DMS114 treated with DMSO at 0.1 percent for 48 hours (cell line): ENCODE measurements at regions not wholly inside any gene's neighbourhood (a gene's known extent, or its start where the extent isn't known, plus 50 kb on each side); places are given as distances from the start of the nearest gene placed in this dataset.

Experiments
- DNase-seq: peaks from one replicate; lab custom pipeline; 2025; ENCODE audit not compliant: unreplicated experiment; lab: John Stamatoyannopoulos, UW

- DNase-seq = no peak
Observed at GRCh38 chr20:2236256-2236655, 59.5 kb upstream of the TGM3 start.

- DNase-seq = no peak
Observed at GRCh38 chr20:2237059-2237458, 58.7 kb upstream of the TGM3 start.

GRCh38 chr20:2238601-2239000 is 57.2 kb upstream of the TGM3 start:
- DNase-seq = no peak

- DNase-seq = no peak
Observed at GRCh38 chr20:2240835-2241234, 55.0 kb upstream of the TGM3 start.

DNA sequence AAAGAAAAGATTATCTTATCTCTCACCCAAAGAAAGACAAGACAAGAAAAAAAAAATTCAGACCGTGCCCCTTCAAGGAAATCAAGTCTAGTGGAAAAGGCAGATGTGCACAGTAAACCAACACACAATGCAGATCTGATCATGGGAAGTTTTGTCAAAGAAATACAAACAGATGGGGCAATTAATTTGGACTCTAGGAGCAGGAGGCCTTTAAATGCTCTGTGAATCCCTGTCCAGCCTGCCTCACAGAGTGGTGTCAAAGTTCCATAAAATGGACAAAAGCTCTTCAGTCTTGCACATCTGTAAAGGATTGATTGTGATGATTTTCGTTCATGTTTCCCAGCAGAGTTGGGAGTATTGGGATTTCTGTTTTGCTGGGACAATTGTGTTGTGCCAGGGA is 53.1 kb upstream of the TGM3 start:
- no peak for DNase-seq

DNA sequence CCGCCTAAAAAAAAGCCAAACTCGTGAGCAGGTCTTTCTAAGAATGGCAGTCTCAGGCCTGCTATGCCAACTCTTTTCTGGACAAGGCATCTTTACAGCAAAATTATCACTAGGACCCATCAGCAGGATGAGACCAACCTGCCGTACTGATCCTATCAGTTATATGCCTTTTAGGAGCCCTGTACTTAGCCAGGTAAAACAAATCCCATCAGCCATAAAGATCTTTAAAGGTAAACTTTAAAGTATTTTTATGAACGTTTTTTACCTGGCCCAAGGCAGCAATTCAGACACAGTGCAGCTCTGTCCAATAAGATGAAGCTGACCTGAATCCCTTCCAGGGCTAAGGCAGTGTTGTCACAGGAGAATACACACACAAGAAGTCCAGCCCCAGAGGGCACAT is 51.3 kb upstream of the TGM3 start:
- DNase-seq = no peak

GRCh38 chr20:2244993-2245392 is 50.8 kb upstream of the TGM3 start:
- DNase-seq = no peak

- no peak for DNase-seq
Observed at GRCh38 chr20:2245637-2246036, 50.2 kb upstream of the TGM3 start.
